HAP-1 (cell line): ENCODE measurements at regions not wholly inside any gene's neighbourhood (a gene's known extent, or its start where the extent isn't known, plus 50 kb on each side); places are given as distances from the start of the nearest gene placed in this dataset.
"Not testable (repeated sequence)": the region's sequence is repeated elsewhere in the genome, so short reads cannot be mapped to it uniquely, and the experiment has no call there.

ENCODE experiments used
- DNase-seq, 2 experiments: peaks; one replicate each; pipeline ENCODE4 v3.0.0-alpha.2; 2016 to 2020; ENCODE audit warnings: low spot score in 2 of 2
- H3K27me3 ChIP-seq: fragments of 250-450 bp; sonication (Bioruptor Pico); 2 replicates; pipeline ENCODE4 v1.5.1; 2020; ENCODE audit warnings: low read depth, mild to moderate bottlenecking, moderate library complexity
- H3K36me3 ChIP-seq: fragments of 250-450 bp; sonication (Bioruptor Pico); replicated peaks from 2 replicates; pipeline ENCODE4 v1.5.1; 2020; ENCODE audit warnings: mild to moderate bottlenecking
- H3K4me1 ChIP-seq: fragments of 250-450 bp; sonication (Bioruptor Pico); 2 replicates; pipeline ENCODE4 v1.5.1; 2020; ENCODE audit warnings: mild to moderate bottlenecking
- H3K4me3 ChIP-seq: fragments of 250-450 bp; sonication (Bioruptor Pico); 2 replicates; pipeline ENCODE4 v1.5.1; 2020; ENCODE audit warnings: mild to moderate bottlenecking, moderate library complexity
- H3K9me3 ChIP-seq: fragments of 250-450 bp; sonication (Bioruptor Pico); 2 replicates; pipeline ENCODE4 v1.5.1; 2020; ENCODE audit warnings: mild to moderate bottlenecking, moderate library complexity
- in situ Hi-C: fragments of 300-500 bp; cut with MboI; formaldehyde crosslinking; loops from 3 replicates; pipeline ENCODE4 v1.14.3; 2020; ENCODE audit warnings: low sequenced_read_pairs, inconsistent platforms, mixed read lengths

DNA sequence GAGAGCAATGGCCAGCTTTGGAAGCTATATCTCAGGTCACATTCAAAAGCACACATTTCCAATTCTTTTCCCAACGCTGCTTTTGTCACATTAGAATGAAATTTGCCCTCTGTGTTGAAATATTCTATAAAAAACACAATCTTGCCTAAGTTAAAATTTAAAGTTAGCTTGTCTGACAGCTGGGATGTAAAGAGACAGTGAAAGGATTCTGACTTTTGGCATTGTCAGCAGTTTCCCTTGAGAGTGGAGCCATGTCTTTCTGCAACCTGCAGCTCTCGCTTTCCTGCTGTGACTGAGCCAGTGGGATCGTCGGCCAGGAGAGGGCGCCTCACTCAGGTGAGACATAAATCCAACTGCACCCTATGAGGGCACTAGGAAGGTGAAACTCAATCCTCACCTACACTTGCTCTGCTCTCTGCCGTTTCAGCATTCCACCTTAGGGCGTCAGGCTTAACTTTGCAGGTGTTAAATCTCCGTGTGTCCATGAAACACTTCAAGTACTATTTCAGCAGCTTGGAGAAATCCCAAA is 537.9 kb downstream of the TUBA3C start:
- in situ Hi-C loops, H3K4me1 ChIP-seq, H3K9me3 ChIP-seq, H3K27me3 ChIP-seq, H3K4me3 ChIP-seq, DNase-seq, H3K36me3 ChIP-seq: not testable (repeated sequence)

GRCh38 chr13:18628928-18629327 is 552.7 kb downstream of the TUBA3C start:
- H3K4me1 ChIP-seq, DNase-seq, in situ Hi-C loops, H3K36me3 ChIP-seq, H3K4me3 ChIP-seq, H3K27me3 ChIP-seq, H3K9me3 ChIP-seq: not testable (repeated sequence)

GRCh38 chr13:18628428-18628827 is 553.2 kb downstream of the TUBA3C start:
- Histone ChIP-seq H3K9me3 (no peaks in the 10 kb centered on the region), H3K4me3 (no peak overlapping the region), H3K36me3 (no peaks in the 10 kb centered on the region), H3K4me1 (no peaks in the 10 kb centered on the region), H3K27me3 (no peaks in the 10 kb centered on the region)
- in situ Hi-C loops, result no loop called here
- no peak for DNase-seq

DNA sequence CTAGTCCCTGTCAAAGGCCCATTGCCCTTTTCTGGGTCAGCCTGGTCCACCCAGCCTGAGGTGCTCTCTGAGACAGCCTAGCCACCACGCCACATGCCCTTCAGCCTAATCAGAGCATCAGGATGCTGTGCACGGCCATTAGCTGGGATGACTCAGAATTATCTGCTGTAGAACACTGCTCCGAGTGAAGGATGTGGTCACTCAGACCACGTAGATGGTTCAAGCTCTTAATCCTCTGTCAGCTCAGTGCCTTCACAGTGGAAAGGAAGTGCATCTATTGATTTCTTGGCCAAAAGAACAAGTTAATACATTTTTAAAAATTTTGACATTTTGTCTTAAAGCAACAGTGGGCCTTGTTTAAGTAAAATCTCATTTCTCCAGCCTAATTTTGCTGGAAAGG is 557.6 kb downstream of the TUBA3C start:
- H3K4me3 ChIP-seq, H3K9me3 ChIP-seq, H3K4me1 ChIP-seq, in situ Hi-C loops, H3K27me3 ChIP-seq, DNase-seq, H3K36me3 ChIP-seq: not testable (repeated sequence)

GRCh38 chr13:18618442-18618841 is 563.2 kb downstream of the TUBA3C start:
- in situ Hi-C loops, H3K4me1 ChIP-seq, H3K36me3 ChIP-seq, H3K4me3 ChIP-seq, H3K9me3 ChIP-seq, DNase-seq, H3K27me3 ChIP-seq: not testable (repeated sequence)

GRCh38 chr13:18610476-18610875 is 571.1 kb downstream of the TUBA3C start:
- H3K36me3 ChIP-seq, in situ Hi-C loops, H3K9me3 ChIP-seq, H3K27me3 ChIP-seq, H3K4me1 ChIP-seq, DNase-seq, H3K4me3 ChIP-seq: not testable (repeated sequence)

- H3K9me3 ChIP-seq, DNase-seq, H3K4me1 ChIP-seq, H3K36me3 ChIP-seq, in situ Hi-C loops, H3K4me3 ChIP-seq, H3K27me3 ChIP-seq: not testable (repeated sequence)
Observed at GRCh38 chr13:18609371-18609770, 572.3 kb downstream of the TUBA3C start.

DNA sequence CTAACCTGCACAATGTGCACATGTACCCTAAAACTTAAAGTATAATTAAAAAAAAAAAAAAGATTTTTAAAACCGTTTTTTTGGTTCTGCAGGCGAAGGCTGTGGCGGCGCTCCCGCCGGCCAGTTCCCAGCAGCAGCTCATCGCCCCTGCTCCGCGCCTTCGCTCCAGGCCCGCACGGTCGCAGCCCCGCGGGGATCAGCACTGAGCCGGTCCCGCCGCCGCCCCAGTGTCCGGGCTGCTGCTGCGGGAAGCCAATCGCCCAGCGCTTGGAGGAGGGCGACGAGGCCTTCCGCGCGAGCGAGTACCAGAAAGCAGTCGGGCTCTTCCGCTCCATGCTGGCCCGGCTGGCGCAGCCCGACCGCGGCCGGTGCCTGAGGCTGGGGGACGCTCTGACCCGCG is 572.8 kb downstream of the TUBA3C start:
- DNase-seq, H3K27me3 ChIP-seq, H3K4me3 ChIP-seq, in situ Hi-C loops, H3K9me3 ChIP-seq, H3K36me3 ChIP-seq, H3K4me1 ChIP-seq: not testable (repeated sequence)

DNA sequence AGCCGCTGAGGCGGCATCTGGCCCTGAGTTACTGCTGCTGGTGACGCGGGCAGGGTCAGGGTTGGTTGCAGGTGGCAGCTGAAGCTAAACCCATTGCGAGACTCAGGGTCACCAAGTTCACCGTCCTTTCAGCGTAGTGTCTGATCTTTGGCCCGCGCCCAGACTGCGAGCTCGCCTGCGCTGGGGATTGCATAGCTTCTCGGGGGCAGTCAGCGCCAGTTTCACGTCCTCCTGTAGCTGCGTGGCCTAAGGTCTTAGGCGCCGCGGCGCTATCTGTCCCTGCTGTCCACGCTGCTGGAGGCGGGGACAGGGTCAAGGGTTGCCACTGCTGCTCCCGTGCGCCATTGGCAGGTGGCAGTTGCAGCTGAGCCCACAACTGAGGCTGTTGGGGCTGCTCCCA is 581.3 kb downstream of the TUBA3C start:
- H3K4me3 ChIP-seq, H3K36me3 ChIP-seq, in situ Hi-C loops, H3K4me1 ChIP-seq, H3K9me3 ChIP-seq, H3K27me3 ChIP-seq, DNase-seq: not testable (repeated sequence)

DNA sequence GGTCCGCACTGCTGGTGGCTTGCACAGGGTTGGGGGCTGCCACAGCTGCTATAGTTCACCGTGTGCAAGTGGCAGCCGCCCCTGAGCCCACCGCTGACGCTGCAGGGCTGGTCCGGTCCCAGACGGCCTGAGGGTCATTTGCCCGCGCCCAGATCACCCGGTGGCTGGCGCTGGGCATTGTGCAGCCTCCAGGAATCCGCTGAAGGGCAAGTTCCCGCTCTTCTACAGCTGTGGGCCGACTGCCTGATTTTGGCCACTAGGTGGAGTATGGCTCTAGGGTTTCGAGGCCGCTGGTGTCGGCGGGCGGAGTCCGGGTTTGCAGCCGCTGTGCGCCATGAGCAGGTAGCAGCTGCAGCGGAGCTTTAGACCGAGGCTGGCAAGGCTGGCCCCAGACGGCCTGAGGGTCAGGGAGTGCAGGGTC is 581.8 kb downstream of the TUBA3C start:
- H3K4me3 ChIP-seq, in situ Hi-C loops, H3K9me3 ChIP-seq, H3K36me3 ChIP-seq, H3K4me1 ChIP-seq, H3K27me3 ChIP-seq, DNase-seq: not testable (repeated sequence)

- H3K4me3 ChIP-seq, H3K27me3 ChIP-seq, H3K9me3 ChIP-seq, DNase-seq, H3K36me3 ChIP-seq, H3K4me1 ChIP-seq, in situ Hi-C loops: not testable (repeated sequence)
Observed at GRCh38 chr13:18598543-18598942, 583.1 kb downstream of the TUBA3C start.

DNA sequence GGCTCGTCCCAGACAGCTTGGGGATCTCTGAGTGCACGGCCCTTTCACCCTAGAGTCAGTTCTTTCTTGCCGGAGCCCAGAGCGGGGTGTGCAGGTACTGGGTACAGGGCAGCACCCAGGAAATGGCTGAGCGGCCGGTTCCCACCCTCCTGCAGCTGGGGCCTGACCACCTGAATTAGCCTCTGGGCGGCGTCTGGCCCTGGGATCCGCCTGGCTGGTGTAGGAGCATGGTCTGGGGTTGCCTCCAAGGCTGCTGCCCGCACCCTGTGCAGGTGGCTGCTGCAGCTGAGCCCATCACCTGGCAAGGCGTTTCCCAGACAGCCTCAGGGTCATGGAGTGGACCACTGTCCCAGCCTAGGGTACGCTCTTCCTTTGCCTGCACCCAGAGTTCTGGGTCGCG is 583.7 kb downstream of the TUBA3C start:
- H3K36me3 ChIP-seq, H3K4me3 ChIP-seq, H3K27me3 ChIP-seq, H3K4me1 ChIP-seq, DNase-seq, H3K9me3 ChIP-seq, in situ Hi-C loops: not testable (repeated sequence)

DNA sequence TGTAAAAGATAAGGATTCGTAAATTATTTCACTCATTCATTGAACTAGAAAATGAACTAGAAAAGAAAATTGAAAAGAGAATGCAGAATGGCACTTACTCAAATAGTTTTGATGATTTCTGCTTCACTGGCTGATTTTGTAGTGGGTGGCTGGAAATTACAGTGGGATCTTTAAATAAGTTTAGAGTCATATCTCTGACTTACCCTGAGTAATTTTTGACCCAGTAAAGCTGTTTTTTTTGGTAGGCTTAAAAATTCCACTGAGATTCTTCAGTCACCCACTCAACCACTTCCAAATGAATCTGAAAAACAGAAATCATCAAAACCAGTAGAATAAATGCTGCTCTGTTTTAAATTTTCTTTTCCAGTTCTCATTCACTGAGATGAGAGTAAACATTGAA is 604.5 kb downstream of the TUBA3C start:
- H3K36me3 ChIP-seq, H3K4me1 ChIP-seq, H3K4me3 ChIP-seq, H3K9me3 ChIP-seq, H3K27me3 ChIP-seq, in situ Hi-C loops, DNase-seq: not testable (repeated sequence)

DNA sequence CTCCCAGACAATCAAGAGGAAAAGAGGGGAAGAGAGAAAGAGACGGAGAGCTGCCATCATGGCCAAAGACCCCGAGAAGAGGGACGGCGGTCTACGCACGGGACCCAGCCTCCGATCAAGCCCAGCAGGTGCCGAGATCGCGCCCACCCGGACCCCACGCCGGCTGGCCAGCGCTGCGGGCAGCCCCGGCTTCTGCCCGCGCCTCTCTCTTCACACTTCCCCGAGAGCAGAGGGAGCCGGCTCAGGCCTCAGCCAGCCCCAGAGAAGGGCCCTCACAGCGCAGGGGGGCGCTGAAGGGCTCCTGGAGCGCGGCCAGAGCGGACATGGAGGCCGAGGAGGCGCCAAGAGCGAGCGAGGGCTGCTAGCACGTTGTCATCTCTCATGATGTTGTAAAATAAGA is 613.7 kb downstream of the TUBA3C start:
- H3K36me3 ChIP-seq, H3K4me1 ChIP-seq, H3K4me3 ChIP-seq, H3K27me3 ChIP-seq, H3K9me3 ChIP-seq, DNase-seq, in situ Hi-C loops: not testable (repeated sequence)
